PFSK-1 (cell line): ENCODE measurements at regions not wholly inside any gene's neighbourhood (a gene's known extent, or its start where the extent isn't known, plus 50 kb on each side); places are given as distances from the start of the nearest gene placed in this dataset.

Experiments
- FOXP2 ChIP-seq: optimal IDR thresholded peaks from 2 replicates; pipeline ENCODE3; 2011; ENCODE audit warnings: borderline replicate concordance, control low read depth, inconsistent platforms; ENCODE audit not compliant: insufficient read depth; ENCODE audit errors: extremely low read length, extremely low read depth
- POLR2AphosphoS5 ChIP-seq: IDR thresholded peaks from 2 replicates; pipeline ENCODE4 v1.6.1; 2012; ENCODE audit warnings: low read depth, mild to moderate bottlenecking, control low read depth, low read length, moderate library complexity
- SIN3A ChIP-seq: IDR thresholded peaks from 2 replicates; pipeline ENCODE4 v1.6.1; 2012; ENCODE audit warnings: mild to moderate bottlenecking, low read length, moderate library complexity, borderline replicate concordance; ENCODE audit not compliant: insufficient read depth
- TAF1 ChIP-seq: IDR thresholded peaks from 2 replicates; pipeline ENCODE4 v1.6.1; 2012; ENCODE audit warnings: low read length, control low read depth, borderline replicate concordance; ENCODE audit not compliant: insufficient read depth
- TF ChIP-seq, protein P1 (sequence below), 2 experiments: IDR thresholded peaks; 2 replicates each; pipeline versions ENCODE4 v1.6.1 to v1.8.0; 2011 to 2012; ENCODE audit warnings: low read depth in 2 of 2, low read length in 2 of 2, control low read depth in 1 of 2, inconsistent platforms in 1 of 2, mild to moderate bottlenecking in 1 of 2, moderate library complexity in 1 of 2; ENCODE audit not compliant: insufficient read depth in 1 of 2

DNA sequence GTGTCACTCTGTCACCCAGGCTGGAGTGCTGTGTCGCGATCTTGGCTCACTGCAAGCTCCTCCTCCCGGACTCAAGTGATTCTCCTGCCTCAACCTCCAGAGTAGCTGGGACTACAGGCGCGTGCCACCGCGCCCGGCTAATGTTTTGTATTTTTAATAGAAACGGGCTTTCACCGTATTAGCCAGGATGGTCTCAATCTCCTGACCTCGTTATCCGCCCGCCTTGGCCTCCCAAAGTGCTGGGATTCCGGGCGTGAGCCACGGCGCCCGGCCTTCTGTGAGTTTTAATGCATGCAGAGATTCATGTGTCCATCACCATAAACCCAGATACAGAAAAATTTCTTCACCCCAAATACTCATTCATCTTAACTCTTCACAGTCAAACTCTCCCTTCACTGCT lies 1046.7 kb downstream of the CDH9 start:
- TF ChIP-seq TAF1 = no peak
- no peak for TF ChIP-seq FOXP2
- no peak for TF ChIP-seq SIN3A
- no peak for TF ChIP-seq POLR2AphosphoS5
- TF ChIP-seq, protein P1, sequence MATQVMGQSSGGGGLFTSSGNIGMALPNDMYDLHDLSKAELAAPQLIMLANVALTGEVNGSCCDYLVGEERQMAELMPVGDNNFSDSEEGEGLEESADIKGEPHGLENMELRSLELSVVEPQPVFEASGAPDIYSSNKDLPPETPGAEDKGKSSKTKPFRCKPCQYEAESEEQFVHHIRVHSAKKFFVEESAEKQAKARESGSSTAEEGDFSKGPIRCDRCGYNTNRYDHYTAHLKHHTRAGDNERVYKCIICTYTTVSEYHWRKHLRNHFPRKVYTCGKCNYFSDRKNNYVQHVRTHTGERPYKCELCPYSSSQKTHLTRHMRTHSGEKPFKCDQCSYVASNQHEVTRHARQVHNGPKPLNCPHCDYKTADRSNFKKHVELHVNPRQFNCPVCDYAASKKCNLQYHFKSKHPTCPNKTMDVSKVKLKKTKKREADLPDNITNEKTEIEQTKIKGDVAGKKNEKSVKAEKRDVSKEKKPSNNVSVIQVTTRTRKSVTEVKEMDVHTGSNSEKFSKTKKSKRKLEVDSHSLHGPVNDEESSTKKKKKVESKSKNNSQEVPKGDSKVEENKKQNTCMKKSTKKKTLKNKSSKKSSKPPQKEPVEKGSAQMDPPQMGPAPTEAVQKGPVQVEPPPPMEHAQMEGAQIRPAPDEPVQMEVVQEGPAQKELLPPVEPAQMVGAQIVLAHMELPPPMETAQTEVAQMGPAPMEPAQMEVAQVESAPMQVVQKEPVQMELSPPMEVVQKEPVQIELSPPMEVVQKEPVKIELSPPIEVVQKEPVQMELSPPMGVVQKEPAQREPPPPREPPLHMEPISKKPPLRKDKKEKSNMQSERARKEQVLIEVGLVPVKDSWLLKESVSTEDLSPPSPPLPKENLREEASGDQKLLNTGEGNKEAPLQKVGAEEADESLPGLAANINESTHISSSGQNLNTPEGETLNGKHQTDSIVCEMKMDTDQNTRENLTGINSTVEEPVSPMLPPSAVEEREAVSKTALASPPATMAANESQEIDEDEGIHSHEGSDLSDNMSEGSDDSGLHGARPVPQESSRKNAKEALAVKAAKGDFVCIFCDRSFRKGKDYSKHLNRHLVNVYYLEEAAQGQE (IDR thresholded peaks at IDR 0.05; ENCODE audit: insufficient read depth in 1 of 2, low read depth in 2 of 2, low read length in 2 of 2) = no peak

GRCh38 chr5:25990771-25991170 lies 1047.6 kb downstream of the CDH9 start:
- TF ChIP-seq SIN3A (no peak), FOXP2 (no peak), TAF1 (no peak), POLR2AphosphoS5 (no peak)
- TF ChIP-seq, protein P1 (IDR thresholded peaks at IDR 0.05; ENCODE audit: insufficient read depth in 1 of 2, low read depth in 2 of 2, low read length in 2 of 2) = no peak

- TF ChIP-seq, protein P1 (IDR thresholded peaks at IDR 0.05; ENCODE audit: insufficient read depth in 1 of 2, low read depth in 2 of 2, low read length in 2 of 2) = no peak
- TF ChIP-seq SIN3A (no peak), FOXP2 (no peak), POLR2AphosphoS5 (no peak), TAF1 (no peak)
Observed at GRCh38 chr5:25979086-25979485, 1059.3 kb downstream of the CDH9 start.

DNA sequence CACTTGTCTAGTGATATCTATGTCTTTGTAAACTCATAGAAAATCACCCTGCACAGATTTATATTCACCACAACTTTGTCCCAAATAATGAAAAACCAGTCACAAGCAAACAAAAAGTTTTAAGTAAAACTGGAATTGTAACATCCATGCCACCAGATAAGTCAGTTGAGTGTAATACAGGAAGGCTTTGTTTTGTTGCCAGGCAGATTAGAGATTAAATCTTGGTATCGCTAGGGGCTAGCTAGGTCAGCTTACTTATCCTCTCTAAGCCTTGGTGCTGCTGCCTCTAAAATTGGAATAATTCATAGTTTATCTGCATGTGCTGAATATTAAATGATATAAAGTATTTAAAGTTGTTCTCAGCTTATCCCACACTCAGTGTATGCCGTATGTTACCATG lies 1062.5 kb downstream of the CDH9 start:
- TF ChIP-seq, protein P1 (IDR thresholded peaks at IDR 0.05; ENCODE audit: insufficient read depth in 1 of 2, low read depth in 2 of 2, low read length in 2 of 2) = no peak
- TF ChIP-seq POLR2AphosphoS5 (no peak), SIN3A (no peak), TAF1 (no peak), FOXP2 (no peak)

DNA sequence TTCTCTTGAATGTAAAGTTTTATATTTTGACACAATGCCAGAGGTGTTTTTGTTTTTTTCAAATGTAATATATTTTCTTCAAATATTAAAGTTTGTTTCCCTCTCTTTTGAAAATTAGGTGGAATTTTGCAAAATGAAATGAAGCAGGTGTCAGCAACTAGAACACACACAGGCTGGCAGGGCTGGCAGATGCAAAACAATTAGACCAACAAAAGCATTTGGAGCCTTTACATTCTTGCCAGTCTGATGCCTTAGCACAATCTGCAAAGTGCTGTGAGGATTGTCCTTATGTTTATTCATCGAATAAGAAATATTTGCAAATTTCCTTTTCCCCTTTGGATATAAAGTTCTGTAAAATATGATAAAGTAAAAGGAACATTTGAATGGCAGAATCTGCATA lies 1063.9 kb downstream of the CDH9 start:
- TF ChIP-seq FOXP2 (no peak), POLR2AphosphoS5 (no peak), TAF1 (no peak), SIN3A (no peak)
- TF ChIP-seq, protein P1 (IDR thresholded peaks at IDR 0.05; ENCODE audit: insufficient read depth in 1 of 2, low read depth in 2 of 2, low read length in 2 of 2) = no peak
